OCI-LY3 (cell line): ENCODE measurements at regions not wholly inside any gene's neighbourhood (a gene's known extent, or its start where the extent isn't known, plus 50 kb on each side); places are given as distances from the start of the nearest gene placed in this dataset.

Experiments used
- H2AFZ ChIP-seq: fragments of 200-600, 300-600 bp; shearing (Covaris generic); 2 replicates; pipeline ENCODE4 v1.6.0; 2014; ENCODE audit warnings: antibody characterized with exemption, low read depth, low read length
- H3K27ac ChIP-seq: fragments of 200-600, 300-600 bp; sonication (generic); 2 replicates; pipeline ENCODE4 v1.5.1; 2014; ENCODE audit warnings: mild to moderate bottlenecking, low read length, moderate library complexity, mixed read lengths
- H3K27me3 ChIP-seq: fragments of 200-600, 300-600 bp; sonication (generic); 2 replicates; pipeline ENCODE4 v1.6.1; 2014; ENCODE audit warnings: low read depth, low read length, mixed read lengths
- H3K36me3 ChIP-seq: fragments of 200-600, 300-600 bp; sonication (generic); replicated peaks from 2 replicates; pipeline ENCODE3; 2014; ENCODE audit warnings: low read depth, low read length, mixed read lengths
- H3K4me1 ChIP-seq: fragments of 300-600, 200-600 bp; sonication (generic); 2 replicates; pipeline ENCODE4 v1.6.1; 2014; ENCODE audit warnings: low read length, mixed read lengths
- H3K4me2 ChIP-seq: fragments of 200-600, 300-600 bp; sonication (generic); 2 replicates; pipeline ENCODE4 v1.6.1; 2014; ENCODE audit warnings: low read length, mixed read lengths
- H3K4me3 ChIP-seq: fragments of 300-600, 200-600 bp; sonication (generic); 2 replicates; pipeline ENCODE4 v1.5.1; 2014; ENCODE audit warnings: antibody characterized with exemption, mild to moderate bottlenecking, low read length, moderate library complexity
- H3K79me2 ChIP-seq: fragments of 300-600, 200-600 bp; shearing (Covaris generic); 2 replicates; pipeline ENCODE4 v1.6.1; 2014; ENCODE audit warnings: mild to moderate bottlenecking, low read length, mixed read lengths
- H3K9ac ChIP-seq: fragments of 300-600, 200-600 bp; shearing (Covaris generic); 2 replicates; pipeline ENCODE4 v1.6.0; 2014; ENCODE audit warnings: mild to moderate bottlenecking, low read length, moderate library complexity
- H3K9me3 ChIP-seq: fragments of 200-600, 300-600 bp; shearing (Covaris generic); 2 replicates; pipeline ENCODE4 v1.6.1; 2014; ENCODE audit warnings: low read length, mixed read lengths; ENCODE audit not compliant: insufficient read depth
- H4K20me1 ChIP-seq: fragments of 200-600, 300-600 bp; sonication (generic); 2 replicates; pipeline ENCODE4 v1.6.1; 2016; ENCODE audit warnings: low read length, mixed read lengths; ENCODE audit not compliant: insufficient read depth
- EZH2phosphoT487 ChIP-seq: fragments of 200-600 bp; shearing (Covaris generic); IDR thresholded peaks from 2 replicates; pipeline ENCODE4 v1.6.1; 2018; ENCODE audit warnings: antibody characterized with exemption, mixed run types, low read depth
- TF ChIP-seq, protein P1 (sequence below): fragments of 200-600, 300-600 bp; sonication (generic); IDR thresholded peaks from 2 replicates; pipeline ENCODE4 v1.5.1; 2014; ENCODE audit warnings: antibody characterized with exemption, low read length, low read depth

DNA sequence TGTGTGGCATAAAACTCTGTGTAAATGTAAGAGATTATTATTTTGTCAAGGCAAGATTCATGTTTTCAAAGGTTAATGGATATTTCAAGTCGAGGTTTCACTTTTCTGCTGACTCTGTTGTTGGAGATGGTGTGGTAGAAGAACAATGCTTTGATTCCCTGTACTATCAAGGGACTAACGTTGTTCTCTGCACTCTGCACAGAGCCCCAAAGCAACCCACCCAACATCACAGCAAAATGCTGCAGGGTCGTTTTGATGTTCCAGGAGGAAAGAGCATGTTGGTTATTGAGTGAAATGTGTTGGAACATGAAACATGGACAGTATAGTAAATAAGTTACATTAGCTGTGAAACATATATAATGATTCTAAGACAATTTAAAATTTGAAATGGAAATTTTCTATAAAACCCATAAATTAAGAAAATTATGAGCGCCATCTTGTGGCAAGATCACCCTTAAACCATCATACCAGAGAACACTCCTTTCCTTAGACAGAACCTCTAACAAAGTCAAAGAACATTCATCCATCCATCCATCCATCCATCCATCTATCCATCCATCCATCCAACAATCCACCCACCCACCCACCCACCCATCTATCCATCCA, 164.4 kb upstream of the ZBED5 start:
- Histone ChIP-seq H3K4me3 (no peak overlapping the region), H3K27ac (no peak overlapping the region), H3K4me2 (no peak overlapping the region), H3K9ac (no peak overlapping the region), H3K79me2 (no peaks in the 10 kb centered on the region), H3K27me3 (peaks cover 23% of the 10 kb centered on the region), H2AFZ (no peak overlapping the region), H4K20me1 (no peaks in the 10 kb centered on the region), H3K4me1 (no peaks in the 10 kb centered on the region), H3K36me3 (no peaks in the 10 kb centered on the region), H3K9me3 (no peaks in the 10 kb centered on the region)
- TF ChIP-seq, protein P1, sequence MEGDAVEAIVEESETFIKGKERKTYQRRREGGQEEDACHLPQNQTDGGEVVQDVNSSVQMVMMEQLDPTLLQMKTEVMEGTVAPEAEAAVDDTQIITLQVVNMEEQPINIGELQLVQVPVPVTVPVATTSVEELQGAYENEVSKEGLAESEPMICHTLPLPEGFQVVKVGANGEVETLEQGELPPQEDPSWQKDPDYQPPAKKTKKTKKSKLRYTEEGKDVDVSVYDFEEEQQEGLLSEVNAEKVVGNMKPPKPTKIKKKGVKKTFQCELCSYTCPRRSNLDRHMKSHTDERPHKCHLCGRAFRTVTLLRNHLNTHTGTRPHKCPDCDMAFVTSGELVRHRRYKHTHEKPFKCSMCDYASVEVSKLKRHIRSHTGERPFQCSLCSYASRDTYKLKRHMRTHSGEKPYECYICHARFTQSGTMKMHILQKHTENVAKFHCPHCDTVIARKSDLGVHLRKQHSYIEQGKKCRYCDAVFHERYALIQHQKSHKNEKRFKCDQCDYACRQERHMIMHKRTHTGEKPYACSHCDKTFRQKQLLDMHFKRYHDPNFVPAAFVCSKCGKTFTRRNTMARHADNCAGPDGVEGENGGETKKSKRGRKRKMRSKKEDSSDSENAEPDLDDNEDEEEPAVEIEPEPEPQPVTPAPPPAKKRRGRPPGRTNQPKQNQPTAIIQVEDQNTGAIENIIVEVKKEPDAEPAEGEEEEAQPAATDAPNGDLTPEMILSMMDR: peak; percentile 62
- TF ChIP-seq EZH2phosphoT487: no peak

DNA sequence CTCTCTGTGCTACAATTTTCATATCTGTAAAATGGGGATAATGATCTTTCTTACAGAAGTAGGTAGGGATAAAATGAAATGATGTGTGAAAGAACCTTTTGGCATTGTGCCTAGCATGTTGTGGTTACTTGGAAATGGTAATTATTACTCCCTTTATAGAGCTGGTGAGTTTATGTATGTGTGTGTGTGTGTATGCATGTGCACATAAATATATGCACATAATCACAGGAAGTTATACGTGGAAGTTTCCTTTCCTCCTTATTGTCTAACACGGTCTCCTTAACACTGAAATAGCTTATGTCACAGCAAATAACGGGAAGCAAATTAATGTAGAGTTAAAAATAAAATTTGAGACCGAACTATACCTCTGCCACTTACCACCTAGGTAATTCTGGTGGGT, 163.7 kb upstream of the ZBED5 start:
- no peaks in the 10 kb centered on the region for H3K4me1 ChIP-seq
- H3K27ac ChIP-seq: no peak overlapping the region
- H2AFZ ChIP-seq: no peak overlapping the region
- no peaks in the 10 kb centered on the region for H3K36me3 ChIP-seq
- H4K20me1 ChIP-seq: no peaks in the 10 kb centered on the region
- no peaks in the 10 kb centered on the region for H3K79me2 ChIP-seq
- TF ChIP-seq, protein P1: no peak
- TF ChIP-seq EZH2phosphoT487: no peak
- peaks cover 20% of the 10 kb centered on the region for H3K27me3 ChIP-seq
- no peak overlapping the region for H3K9ac ChIP-seq
- H3K4me3 ChIP-seq: no peak overlapping the region
- H3K4me2 ChIP-seq: no peak overlapping the region
- H3K9me3 ChIP-seq: no peaks in the 10 kb centered on the region

DNA sequence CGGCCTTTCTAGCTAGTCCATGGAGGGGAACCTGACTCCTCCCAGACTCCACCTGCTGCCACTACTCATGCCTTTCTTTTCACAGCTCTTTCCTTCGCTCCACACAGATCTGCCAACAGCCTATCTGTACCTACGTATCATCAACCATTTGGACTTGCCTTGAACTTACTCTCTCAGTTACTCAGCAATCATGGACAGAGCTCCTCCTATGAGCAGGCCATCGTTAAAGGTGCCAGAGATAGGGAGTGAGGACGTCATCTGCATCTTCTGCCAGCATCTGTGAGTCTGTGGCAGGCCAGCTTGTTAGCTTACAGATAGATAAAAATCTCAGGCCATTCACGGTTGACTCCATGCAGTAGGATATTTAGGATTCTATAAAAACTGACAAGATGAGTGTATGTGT, 162.9 kb upstream of the ZBED5 start:
- Histone ChIP-seq H2AFZ (no peak overlapping the region), H3K4me3 (no peak overlapping the region)
- TF ChIP-seq EZH2phosphoT487: no peak
- TF ChIP-seq, protein P1: no peak

DNA sequence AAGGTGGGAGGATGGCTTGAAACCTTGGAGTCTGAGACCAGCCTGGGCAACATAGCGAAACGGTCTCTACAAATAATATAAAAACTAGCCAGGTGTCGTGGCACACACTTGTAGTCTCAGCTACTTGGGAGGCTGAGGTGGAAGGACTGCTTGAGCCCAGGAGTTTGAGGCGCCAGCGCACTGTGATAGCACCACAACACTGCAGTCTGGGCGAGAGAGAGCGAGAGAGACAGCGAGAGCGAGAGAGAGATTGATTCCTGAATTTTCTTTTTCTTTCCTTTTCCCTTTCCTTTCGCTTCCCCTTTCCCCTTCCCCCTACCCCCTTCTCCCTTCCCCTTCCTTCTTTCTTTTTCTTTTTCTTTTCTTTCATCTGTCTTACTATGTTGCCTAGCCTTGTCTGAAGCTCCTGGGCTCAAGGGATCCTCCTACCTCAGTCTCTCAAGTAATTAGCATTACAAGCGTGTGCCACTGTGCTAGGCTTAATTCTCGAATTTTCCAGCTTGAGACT, 162.4 kb upstream of the ZBED5 start:
- Histone ChIP-seq H3K36me3 (no peaks in the 10 kb centered on the region), H3K9me3 (no peaks in the 10 kb centered on the region), H3K4me2 (no peak overlapping the region), H3K4me3 (no peak overlapping the region), H3K79me2 (no peaks in the 10 kb centered on the region), H2AFZ (no peak overlapping the region), H3K4me1 (no peaks in the 10 kb centered on the region), H3K27me3 (peaks cover 25% of the 10 kb centered on the region), H4K20me1 (no peaks in the 10 kb centered on the region), H3K9ac (no peak overlapping the region), H3K27ac (no peak overlapping the region)
- TF ChIP-seq, protein P1: no peak
- TF ChIP-seq EZH2phosphoT487: no peak

More for the DNA sequence above, 162.9 kb upstream of the ZBED5 start:
- Histone ChIP-seq H3K4me2 (no peak overlapping the region), H3K4me1 (no peaks in the 10 kb centered on the region), H3K9ac (no peak overlapping the region), H3K79me2 (no peaks in the 10 kb centered on the region), H3K9me3 (no peaks in the 10 kb centered on the region), H3K36me3 (no peaks in the 10 kb centered on the region), H3K27ac (no peak overlapping the region), H4K20me1 (no peaks in the 10 kb centered on the region), H3K27me3 (peaks cover 24% of the 10 kb centered on the region)
